Epithelial cell of proximal tubule (primary cell): ENCODE measurements at regions not wholly inside any gene's neighbourhood (a gene's known extent, or its start where the extent isn't known, plus 50 kb on each side); places are given as distances from the start of the nearest gene placed in this dataset.

ENCODE experiments used
- DNase-seq: peaks from one replicate; pipeline ENCODE4 v3.0.0-alpha.2; 2011; ENCODE audit warnings: low read depth
- H3K4me3 ChIP-seq: 2 replicates; pipeline ENCODE4 v1.5.1; 2011; ENCODE audit warnings: low read depth, mild to moderate bottlenecking, low read length
- CTCF ChIP-seq: conservative IDR thresholded peaks from 2 replicates; pipeline ENCODE4 v1.5.1; 2012; ENCODE audit warnings: low read depth, mild to moderate bottlenecking, low read length

DNA sequence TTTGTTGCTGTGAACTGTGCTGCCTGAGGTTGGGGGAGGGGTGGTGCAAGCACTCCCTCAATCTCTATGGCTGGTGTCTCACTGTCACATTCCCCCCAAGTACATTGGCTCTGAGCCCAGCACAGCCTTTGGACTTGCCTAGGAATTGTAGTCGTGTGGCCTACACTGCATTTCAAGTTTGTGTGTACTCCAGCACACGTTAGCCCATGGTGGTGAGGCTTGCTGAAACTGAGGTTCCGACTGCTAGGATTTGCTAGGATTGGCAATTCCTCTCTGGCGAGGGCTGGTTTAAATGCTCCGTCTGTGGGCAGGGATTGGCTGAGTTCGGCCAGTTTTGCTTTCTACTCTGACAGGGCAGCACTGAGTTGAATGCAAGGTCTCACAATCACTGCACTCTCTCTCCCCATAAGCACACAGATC, 121.7 kb upstream of the CXXC4 start:
- no peak overlapping the region for H3K4me3 ChIP-seq
- DNase-seq, result no peak
- no peak for TF ChIP-seq CTCF

GRCh38 chr4:104625706-104626105, 131.0 kb upstream of the CXXC4 start:
- H3K4me3 ChIP-seq, result no peak overlapping the region
- no peak for DNase-seq
- TF ChIP-seq CTCF, result no peak

GRCh38 chr4:104629601-104630000, 134.9 kb upstream of the CXXC4 start:
- no peak for TF ChIP-seq CTCF
- H3K4me3 ChIP-seq, result no peak overlapping the region
- DNase-seq, result no peak

GRCh38 chr4:104630272-104630671, 135.6 kb upstream of the CXXC4 start:
- no peak overlapping the region for H3K4me3 ChIP-seq
- no peak for TF ChIP-seq CTCF
- no peak for DNase-seq

DNA sequence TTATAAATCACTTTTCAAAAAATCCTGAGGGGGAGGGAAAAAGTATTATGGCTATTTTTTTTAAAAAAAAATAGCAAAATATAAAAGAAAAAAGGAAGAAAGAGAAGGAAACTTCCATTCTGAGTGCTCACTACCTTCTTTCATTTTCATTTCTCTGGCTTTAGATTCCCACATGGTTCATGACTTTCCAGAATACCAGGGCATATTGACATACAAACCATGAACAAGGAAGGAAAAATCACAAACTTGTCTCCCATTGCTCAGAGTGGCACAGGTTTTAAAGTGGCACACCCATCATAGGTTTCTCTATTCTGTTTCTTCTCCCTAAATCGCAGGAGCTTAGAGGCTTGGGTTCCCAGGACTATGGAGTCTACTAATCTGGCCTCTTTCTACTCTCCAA, 136.3 kb upstream of the CXXC4 start:
- no peak for TF ChIP-seq CTCF
- no peak for DNase-seq
- H3K4me3 ChIP-seq, result no peak overlapping the region

DNA sequence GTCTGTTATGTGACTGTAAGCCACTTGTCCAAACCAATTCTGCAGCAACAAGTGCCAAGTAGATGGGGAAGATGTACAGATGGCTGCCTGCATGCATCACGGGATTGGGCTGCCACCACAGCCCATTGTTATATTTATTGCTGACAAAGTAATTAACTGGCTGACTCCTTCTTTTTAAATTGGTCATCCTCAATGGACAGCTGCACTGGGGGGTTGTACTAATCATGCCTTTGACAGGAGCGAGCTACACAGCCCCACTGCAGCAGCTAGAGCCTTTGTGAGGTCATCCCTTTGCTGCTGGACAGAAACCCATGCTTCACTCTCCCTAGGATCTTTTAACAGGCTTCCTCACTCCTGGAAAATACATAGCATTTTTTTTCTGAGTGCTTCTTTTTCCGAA, 146.7 kb upstream of the CXXC4 start:
- TF ChIP-seq CTCF, result no peak
- DNase-seq, result no peak
- H3K4me3 ChIP-seq, result no peak overlapping the region

- DNase-seq, result no peak
- no peak overlapping the region for H3K4me3 ChIP-seq
- TF ChIP-seq CTCF, result no peak
Observed at GRCh38 chr4:104642521-104642920, 147.8 kb upstream of the CXXC4 start.
